ENCODE measurements at regions not wholly inside any gene's neighbourhood (a gene's known extent, or its start where the extent isn't known, plus 50 kb on each side); places are given as distances from the start of the nearest gene placed in this dataset.
"Not testable (repeated sequence)": the region's sequence is repeated elsewhere in the genome, so short reads cannot be mapped to it uniquely, and the experiment has no call there.

DNA sequence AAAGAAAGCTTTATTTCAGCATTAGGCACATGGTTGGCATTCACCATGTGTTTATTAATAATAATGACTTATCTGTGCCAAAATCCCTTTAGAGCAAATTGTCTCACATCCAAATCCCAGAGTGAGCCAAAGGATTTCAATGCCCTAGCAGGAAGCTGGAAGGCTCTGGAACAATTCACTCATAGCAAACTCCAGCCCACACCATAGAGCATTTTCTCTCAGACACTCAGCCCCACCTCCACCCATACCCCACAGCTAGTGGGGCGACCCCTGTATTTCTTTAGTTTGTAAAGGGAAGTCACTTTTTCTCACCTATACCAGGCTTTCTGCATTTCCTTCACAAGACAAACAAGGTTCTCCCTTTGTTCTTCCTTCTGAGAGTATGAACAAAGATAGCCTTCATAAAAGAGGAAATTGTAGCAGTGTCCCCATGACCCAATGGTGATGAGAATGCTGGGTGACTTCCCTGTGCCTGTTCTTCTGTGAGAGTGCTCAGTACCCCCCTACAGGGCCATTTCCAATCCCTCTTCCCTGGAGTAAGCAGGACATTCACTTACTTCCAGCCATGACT is 100.1 kb upstream of the APCDD1 start:
- peak; percentile 46 for DNase-seq

DNA sequence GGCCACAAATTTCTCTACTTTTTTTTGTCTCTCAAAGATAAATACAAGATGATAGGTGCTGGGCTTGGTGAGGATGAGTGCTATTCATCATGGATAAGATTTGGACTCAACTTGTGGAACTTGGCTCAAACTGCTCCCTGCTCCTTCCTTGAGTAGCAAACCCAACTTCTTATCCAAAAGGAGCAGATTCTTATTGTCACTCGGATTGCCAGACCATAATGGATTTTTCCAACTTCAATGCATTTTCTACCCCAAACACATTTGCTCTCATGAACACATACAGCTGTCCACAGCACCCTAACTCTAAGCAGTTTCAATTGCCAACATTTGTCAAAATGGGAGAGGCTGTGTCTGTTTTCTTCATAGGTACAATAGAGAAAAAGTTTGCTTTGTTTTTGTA is 99.5 kb upstream of the APCDD1 start:
- no peak for DNase-seq

DNA sequence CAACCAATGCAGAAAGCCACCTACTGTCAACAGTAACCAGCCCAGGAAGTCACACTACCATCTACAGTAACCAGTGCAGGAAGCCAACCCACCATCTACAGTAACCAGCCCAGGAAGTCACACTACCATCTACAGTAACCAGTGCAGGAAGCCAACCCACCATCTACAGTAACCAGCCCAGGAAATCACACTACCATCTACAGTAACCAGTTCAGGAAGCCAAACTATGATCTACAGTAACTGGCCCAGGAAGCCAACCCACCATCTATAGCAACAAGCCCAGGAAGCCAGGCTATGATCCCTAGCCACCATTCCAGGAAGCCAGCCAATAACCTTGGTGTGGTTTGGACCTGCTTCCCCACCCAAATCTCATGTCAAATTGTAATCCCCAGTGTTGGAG is 97.4 kb upstream of the APCDD1 start:
- not testable (repeated sequence) for DNase-seq

DNA sequence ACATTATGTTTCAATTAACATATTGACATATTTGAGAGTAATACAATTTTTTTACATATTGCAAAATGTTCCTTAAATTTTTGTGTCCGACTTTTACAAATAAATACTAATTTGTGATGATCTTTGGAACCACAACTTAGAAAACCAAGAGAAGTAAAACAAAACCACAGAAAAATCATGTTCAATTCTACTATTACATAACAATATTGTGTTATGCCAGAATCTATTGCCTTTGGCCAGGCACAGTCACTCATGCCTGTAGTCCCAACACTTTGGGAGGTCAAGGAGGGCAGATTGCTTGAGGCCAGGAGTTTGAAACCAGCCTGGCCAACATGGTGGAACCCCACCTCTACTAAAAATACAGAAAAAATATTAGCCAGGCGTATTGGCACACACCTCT is 92.8 kb upstream of the APCDD1 start:
- DNase-seq = no peak

DNA sequence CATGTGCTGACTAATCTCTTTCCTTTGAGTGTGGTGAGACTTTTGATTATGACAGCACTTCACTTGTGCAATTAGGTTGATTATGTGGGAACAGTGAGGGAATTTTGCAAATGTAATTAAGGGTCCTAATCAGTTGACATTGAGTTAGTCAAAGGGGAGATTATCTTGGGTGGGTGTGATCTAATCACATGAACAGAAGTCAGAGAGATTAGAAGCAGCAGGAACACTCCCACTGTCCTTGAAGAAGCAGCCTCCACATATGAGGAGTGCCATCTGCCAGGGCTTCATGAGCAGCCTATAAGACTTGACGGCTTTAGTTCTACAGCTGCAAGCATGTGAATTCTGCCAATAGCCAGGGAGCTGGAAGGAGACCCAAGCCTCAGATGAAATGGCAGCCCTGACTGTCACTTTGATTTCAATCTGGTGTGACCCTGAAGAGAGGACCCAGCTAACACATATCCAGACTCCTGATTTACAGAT is 89.4 kb upstream of the APCDD1 start:
- DNase-seq = no peak

DNA sequence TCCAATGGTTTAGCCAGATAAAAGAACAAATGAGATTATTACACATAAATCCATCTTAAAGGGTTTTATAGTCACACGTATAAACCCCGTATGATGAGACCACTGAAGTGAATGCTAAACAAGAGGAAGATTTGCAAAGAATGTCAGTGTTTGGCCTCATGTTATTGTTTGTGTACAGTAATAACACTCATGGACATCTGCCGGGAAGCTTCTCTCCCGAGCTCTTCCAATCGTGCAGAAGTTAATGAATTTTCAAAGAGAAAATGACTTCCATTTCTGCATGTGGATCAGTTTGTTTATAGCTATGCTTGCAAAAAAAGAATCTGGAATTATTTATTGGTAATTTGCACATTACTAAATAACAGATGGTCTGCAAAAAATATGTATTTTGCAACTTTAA is 88.5 kb upstream of the APCDD1 start:
- peak; percentile 41 for DNase-seq

DNA sequence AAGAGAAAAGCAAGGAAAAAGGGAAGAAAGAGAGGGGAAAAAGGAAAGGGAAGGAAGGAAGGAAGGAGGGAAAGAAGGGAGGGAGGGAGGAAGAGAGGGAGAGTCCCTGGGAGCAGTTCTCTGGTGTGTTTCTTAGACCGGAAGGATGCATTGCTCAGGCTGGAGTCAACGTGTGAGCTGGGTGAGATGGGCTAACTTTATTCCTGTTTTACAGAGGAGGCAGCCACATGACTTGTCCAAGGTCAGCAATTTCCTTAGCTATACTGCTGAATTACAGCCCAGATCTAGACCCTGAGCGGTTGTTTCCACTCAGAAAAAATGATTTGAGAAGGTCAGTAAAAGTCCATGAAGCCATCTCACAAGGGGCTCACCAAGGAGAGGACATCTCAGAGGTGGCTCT is 86.6 kb upstream of the APCDD1 start:
- no peak for DNase-seq

DNA sequence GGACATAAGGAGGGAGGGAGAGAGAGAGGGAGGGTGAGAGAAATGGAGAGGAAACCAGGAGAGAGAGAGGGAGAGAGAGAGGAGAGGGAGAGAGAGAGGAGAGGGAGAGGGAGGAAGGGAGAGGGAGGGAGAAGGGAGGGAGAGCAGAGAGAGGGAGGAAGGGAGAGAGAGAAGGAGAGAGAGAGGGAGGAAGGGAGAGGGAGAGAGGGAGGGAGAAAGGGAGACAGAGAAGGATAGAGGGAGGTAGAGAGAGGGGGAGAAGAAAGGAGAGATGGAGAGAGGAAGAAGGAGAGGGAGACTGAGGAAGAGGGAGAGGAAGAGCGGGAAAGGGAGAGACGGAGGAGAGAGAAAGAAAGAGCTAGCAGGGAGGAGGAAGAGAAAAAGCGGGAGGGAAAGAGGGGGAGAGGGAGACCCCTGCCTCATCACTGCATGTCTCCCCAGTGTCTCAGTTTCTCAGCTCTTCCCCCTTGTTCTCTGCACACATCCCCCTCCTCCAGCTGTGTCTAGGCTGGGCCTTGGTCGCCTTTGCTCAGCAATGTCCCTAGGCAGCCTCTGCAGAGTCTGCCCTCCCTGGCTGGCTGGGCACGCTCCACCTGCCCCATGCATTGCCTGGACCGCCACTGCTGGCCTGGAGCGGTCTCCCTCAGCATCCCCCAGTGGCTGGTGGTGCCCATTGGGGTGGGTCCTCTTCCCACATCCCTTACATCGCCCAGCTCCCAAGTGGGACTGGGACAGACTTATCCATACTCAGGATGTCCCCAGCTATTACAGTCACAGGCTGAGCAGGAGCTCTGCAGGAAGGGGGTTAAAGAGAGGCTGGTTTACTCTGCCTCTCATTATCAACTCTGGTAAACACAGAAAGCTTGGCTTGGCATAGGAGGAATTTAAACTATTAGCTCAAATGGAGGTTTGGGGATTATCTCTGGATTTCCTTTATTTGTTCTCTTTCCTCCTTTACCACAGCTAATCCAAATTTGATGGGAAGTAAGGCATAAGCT is 85.7 kb upstream of the APCDD1 start:
- no peak for DNase-seq

DNA sequence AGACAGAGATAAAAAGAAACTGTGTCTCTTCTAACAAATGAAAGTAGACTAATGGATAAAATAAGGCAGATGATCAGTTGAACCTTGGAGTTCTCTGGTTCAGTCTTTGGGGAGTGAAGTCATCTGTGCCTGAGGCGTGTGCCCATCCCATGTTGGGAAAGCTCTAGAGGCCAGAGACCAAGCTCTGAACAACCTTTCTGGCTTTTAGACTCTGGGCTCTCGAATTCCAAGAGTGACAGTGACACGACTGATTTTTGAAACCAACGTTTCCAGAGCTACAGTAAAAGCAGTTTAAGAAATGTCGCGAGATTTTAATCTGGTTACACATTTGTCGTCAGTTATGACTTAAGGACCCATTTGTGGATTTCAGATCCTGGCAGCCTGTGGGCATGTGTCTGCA is 83.7 kb upstream of the APCDD1 start:
- DNase-seq = no peak

DNA sequence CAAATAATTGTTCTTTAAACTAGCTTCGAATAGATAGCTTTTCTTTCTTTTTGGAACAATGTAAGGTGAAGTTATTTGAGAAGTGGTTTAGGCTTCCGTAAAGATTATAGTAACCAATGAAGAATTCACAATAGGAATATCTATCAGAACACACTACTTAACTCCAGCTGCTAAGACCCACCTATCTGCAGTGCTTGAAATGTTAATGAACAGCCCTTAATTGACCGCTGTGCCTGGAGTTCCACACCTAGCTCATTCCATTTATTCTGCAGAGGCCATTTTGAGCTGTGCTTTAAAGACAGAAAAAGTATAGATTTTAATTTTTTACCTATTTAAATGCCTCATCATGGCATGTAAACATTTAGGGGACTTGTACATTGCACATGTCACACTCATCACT is 83.3 kb upstream of the APCDD1 start:
- no peak for DNase-seq

DNA sequence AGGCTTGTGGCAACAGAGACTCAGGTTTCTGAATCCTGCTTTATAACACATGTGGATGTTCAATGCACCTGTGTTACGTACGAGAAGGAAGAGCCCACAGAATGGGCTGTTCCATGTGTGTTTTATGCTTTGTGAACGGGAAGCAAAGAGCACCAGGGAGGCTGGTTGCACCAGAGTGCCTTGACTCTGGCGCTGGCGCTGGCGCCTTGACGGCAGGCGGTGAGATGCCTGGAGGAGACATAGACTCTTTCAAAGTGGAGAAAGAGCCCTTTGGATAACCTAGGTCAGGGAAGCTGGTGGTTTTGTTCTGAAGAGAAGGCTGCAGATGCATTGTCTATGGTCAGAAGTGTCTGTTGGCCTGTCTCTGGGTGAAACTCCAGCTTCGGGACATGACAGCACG is 80.2 kb upstream of the APCDD1 start:
- no peak for DNase-seq

DNA sequence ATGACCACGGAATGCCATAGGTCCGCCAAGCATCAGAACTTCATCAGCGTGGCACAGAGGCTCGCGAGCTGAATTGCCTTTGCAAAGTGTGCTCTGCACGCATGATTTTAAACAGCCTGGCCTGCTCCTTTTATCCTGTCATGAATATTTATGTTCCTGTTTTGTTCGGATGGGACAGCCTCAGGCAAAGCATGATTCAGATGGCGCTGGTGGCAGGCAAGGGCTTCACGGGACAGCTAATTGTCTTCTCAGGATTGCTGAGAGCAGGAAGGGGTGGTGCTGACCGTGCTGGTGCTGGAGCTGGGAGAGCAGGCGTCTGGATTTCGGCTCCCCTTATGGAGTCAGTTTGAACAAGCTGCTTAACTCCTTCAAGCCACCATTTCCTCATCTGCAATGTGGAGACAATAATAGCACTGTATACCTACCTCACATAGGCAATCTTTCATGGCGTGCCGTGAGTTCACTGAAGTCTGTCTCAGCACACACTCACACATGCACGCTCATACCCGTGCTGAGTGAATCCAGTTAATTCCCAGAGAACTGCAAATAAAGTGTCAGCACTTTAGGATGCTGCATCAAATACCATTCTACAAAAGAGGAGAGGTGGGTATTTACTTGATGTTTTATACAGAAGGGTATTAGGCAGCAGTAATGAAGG is 79.7 kb upstream of the APCDD1 start:
- DNase-seq = peak; percentile 31

DNA sequence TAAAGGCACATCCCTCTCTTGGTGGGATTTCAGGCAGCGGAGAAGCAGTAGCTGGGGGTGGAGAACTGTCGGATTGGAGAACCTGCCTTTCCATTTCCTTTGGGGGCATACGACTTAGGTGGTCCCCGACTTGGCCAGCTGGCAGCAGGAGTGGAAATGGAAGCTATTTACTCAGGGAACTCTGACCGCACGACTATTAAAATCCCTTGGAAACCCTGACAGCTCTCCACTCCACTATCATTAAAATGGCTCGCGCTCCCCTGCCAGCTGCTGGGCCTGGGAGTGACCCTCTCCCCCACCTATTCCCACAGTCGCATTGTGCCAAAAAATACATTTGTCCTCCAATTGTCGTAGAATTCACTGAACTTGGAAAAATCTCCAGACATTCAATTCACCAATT is 77.7 kb upstream of the APCDD1 start:
- DNase-seq = peak; percentile 79

DNA sequence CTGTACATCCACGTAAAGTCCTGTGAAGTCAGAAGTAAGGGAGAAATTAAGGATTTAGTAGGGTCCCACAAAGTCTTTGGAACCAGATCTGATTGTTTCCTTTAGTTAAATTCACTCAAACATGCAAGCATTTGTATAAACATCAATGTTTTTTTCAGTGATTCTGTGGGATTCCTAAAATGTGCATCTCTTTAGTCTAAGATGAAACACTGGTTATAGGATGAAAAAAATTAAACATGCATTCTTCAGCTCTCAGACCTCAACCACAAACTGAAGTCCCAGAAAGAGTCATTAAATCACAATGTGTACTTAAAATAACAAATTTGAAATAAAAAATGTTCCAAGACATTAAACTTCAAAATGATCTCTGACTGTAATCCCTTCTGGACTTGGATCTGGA is 76.5 kb upstream of the APCDD1 start:
- DNase-seq = no peak

DNA sequence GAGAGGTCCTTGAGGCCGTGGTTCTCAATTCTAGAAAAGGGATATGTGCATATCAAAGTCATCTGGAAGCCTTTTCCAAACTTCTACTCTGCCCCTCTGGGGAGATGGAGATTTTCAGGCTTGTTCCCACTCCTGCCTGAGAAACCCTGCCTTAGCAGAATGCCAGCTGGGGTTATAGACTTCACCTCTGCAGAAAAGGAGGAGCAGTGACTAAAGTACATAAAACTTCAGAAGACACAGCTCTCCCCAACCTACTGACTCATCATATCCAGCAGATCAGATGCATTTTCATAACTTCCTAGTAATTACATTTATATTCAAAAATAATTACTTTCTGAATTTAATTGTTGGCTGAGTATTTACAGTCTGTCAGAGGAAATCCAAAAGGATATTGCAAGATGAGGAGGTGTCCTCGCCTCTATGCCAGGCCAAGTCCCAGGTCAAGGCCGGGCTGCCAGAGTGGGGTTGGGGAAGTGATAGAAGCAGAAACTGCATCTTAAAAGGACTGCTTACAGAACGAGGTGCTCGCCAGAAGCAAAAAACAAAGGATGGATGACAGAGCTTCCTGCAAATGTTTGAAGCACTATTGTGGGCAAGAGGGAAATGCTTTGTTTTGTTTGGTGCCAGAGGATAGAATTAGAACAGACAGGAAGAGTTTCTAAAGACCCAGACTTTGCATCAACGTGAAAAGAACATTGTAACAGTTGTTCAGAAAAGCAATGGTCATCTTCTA is 75.6 kb upstream of the APCDD1 start:
- peak; percentile 10 for DNase-seq

DNA sequence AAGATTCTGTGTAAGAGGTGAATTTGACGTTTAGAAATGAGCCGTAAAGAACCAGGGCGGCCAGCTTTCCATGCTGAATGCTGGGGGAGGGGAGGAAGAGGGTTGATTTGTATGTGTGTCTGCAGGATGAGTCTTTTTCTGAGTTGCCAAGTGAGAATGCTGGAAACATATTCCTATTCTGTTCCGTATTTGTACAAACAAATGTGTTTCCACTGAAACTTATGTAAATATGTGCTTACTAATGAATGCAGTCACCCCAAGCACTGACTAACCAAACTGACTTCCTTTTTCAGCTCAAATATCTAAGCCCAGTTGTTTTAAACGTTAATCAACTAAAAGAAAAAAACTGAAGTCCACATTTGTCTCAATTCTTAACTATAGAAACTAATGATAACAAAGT is 74.9 kb upstream of the APCDD1 start:
- DNase-seq = peak; percentile 40

DNA sequence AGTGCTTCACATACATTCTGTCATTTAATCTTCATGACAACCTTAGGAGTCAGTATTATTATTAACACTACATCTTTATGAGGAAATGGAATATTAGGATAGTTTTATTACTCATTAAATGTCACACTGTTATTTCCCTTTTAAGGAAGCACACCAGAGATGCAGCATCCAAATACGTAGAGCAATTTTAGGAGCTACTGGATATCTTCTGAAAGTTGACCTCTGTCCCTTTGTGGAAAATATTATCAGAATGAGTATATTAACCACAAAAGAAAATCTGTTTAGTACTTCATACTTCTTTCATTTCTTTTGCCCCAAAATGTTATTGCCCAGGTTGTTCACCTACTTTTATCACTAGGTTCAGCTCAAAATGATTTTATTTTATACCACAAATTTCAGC is 72.9 kb upstream of the APCDD1 start:
- DNase-seq = no peak

DNA sequence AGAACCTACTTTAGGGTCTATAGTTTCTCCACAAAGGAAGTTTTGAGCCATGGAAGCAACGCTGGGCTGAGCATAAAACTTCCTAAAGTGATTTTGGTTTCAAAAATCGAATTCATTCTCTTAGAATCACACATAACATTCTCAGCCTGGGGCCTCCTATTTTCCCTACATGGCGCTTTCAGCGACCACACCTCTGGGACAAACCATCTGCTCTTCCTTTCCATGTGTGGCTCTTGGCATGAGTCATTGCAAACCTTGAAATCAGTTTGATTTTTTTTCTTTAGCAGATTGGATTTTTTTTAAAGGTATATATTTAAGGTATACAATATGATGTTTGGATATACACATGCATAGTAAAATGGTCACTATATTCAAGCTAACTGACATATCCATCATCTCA is 72.5 kb upstream of the APCDD1 start:
- DNase-seq = no peak

DNA sequence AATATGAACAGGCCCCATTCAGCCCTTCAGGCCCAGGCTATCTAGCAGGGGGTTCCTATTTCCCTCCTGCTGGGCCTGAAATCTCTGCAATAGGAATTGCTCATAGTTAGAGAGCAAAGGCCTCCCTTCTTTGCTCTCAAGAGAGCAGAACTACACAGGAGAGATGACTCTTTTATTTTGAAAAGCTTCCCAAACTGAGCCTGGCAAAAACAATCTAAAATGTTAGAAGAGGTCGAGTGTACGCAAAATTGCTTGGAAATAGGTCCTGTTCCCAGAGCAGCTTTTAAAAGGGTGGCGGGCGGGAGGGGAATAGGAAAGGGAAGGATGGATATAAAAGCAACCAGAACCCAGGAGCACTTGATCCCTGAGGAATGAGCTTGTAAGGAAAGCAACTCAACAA is 68.4 kb upstream of the APCDD1 start:
- DNase-seq = no peak

DNA sequence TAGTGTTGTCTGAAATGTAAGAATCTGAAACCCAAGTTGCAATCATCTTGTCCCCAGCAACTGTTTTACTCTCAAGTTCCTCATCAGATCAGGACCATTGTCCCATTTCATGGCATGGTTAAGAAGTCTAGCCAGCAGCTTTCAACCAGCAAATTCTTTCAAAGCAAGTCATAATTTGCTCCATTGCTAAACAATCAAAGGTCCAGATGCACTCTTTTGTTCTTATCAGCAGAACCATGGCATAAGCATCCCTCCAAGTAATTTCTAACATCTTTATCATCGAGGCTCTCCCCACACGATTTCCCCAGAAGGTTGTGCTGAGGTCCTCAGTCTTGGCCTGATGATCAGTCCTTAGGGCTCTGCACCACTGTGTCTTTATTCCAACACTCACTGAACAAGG is 67.5 kb upstream of the APCDD1 start:
- DNase-seq = no peak

DNA sequence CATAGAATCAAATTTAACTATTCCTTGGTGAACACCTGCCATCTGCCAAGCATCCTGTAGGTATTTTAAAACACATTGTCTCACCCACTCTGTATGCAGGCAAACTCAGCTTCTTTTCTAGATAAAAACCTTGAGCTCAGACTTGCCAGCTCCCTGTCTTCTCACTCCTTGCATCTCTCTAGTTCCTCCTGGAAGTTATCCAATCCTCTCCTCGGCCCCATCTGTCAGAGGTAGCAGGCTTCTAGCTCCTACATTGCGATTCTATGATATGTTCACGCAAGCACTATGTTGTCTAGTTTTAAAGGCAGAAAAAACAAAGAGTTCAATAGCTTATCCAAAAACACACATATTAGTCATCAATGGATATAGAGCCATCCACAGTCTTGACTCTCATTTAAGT is 67.0 kb upstream of the APCDD1 start:
- DNase-seq = no peak

DNA sequence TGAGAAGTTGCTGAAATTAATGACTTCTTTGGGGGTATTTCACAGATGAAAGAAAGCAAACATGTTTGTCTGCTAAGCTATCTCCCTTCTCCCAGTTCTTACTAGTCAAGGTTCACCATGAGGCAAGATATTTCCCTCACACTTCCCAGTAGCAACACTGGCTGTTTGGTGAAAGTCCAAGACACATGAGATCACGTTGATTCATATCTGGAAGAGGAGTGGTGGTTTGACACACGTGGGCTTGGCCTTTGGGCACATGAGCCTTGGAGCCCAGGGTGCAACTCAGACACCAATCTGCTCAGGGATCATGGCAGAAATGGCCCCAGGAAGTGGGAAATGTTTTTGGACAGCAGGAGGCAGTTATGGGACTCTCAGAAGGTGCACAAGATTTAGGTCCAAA is 66.1 kb upstream of the APCDD1 start:
- no peak for DNase-seq

DNA sequence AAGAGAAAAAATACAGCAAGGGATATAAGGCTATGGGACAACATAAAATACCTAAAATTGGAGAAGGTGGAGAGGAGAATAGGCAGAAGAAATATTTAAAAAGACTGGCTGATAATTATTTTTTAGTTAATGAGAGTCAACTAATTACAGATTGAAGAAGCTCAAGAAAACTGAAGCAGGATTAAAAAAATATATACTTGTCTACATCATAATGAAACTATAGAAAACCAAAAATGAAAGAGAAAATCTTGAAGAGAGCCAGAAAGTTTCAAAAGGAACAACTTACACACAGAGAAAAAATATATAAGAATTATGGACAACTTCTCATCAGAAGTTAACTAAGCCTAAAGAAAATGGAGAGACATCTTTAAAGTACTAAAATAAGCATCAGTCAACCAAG is 62.9 kb upstream of the APCDD1 start:
- no peak for DNase-seq
